ENCODE measurements at regions not wholly inside any gene's neighbourhood (a gene's known extent, or its start where the extent isn't known, plus 50 kb on each side); places are given as distances from the start of the nearest gene placed in this dataset.

- intact Hi-C loops (cut with DNase I), result no loop called here
- ATAC-seq (peak; percentile 32), DNase-seq (ENCODE audit: low spot score) (no peak)
Observed at GRCh38 chrX:33607042-33607595, 395.8 kb upstream of the DMD start.

- intact Hi-C loops (cut with DNase I), result no loop called here
- DNase-seq (ENCODE audit: low spot score) (no peak), ATAC-seq (no peak)
Observed at GRCh38 chrX:33605997-33606396, 394.6 kb upstream of the DMD start.

GRCh38 chrX:33592396-33592795, 381.0 kb upstream of the DMD start:
- no peak for DNase-seq (ENCODE audit: low spot score)
- ATAC-seq, result no peak
- intact Hi-C loops (cut with DNase I), result no loop called here

- DNase-seq (ENCODE audit: low spot score), result no peak
- ATAC-seq, result no peak
- intact Hi-C loops (cut with DNase I), result no loop called here
Observed at GRCh38 chrX:33589316-33589715, 378.0 kb upstream of the DMD start.

- intact Hi-C loops (cut with DNase I), result no loop called here
- DNase-seq (ENCODE audit: low spot score), result no peak
- no peak for ATAC-seq
Observed at GRCh38 chrX:33543757-33544156, 332.4 kb upstream of the DMD start.
